IMR-90 (cell line): ENCODE measurements at regions not wholly inside any gene's neighbourhood (a gene's known extent, or its start where the extent isn't known, plus 50 kb on each side); places are given as distances from the start of the nearest gene placed in this dataset.
A peak's percentile ranks its signal among the peaks of the same experiment; 100 is the strongest.

Experiments
- ATAC-seq: fragments of 200-7000 bp; cut with Tn5 transposase; 2 replicates; pipeline ENCODE4 v1.9.1; 2020; ENCODE audit warnings: low read depth, mild to moderate bottlenecking, moderate library complexity
- BruUV-seq: library from RNA; stranded (reverse); fragments of 400-500 nt; replicated peaks from 2 replicates; lab custom pipeline; 2021; lab: Mats Ljungman, UMichigan
- CTCF ChIA-PET: fragments of 300-600 bp; formaldehyde crosslinking; extraction: SDS; loops from one replicate; lab custom pipeline; 2021; ENCODE audit warnings: antibody characterized with exemption; lab: Yijun Ruan, JAX
- POLR2A ChIA-PET: fragments of 300-600 bp; sonication (Branson Sonifier 250); formaldehyde crosslinking; loops from one replicate; lab custom pipeline; 2022; ENCODE audit warnings: antibody characterized with exemption; ENCODE audit not compliant: unreplicated experiment; lab: Charles Lee
- DNase-seq: peaks from one replicate; pipeline ENCODE4 v3.0.0; 2013
- H2AFZ ChIP-seq: replicated peaks from 2 replicates; pipeline ENCODE3; 2013; ENCODE audit warnings: low read length, mild to moderate bottlenecking; ENCODE audit not compliant: poor library complexity
- H2AK5ac ChIP-seq: 2 replicates; pipeline ENCODE4 v1.6.1; 2013; ENCODE audit warnings: low read depth, low read length, inconsistent platforms
- H2AK9ac ChIP-seq: replicated peaks from 2 replicates; pipeline ENCODE3; 2013; ENCODE audit warnings: mild to moderate bottlenecking, low read depth, low read length, moderate library complexity; ENCODE audit not compliant: poor library complexity
- H2BK120ac ChIP-seq: 2 replicates; pipeline ENCODE4 v1.6.1; 2013; ENCODE audit warnings: low read depth, low read length, inconsistent platforms
- H2BK15ac ChIP-seq: 3 replicates; pipeline ENCODE4 v1.6.1; 2013; ENCODE audit warnings: low read depth, low read length, inconsistent platforms
- H2BK20ac ChIP-seq: 2 replicates; pipeline ENCODE4 v1.6.1; 2013; ENCODE audit warnings: low read depth, mild to moderate bottlenecking, inconsistent platforms, low read length, moderate library complexity
- H2BK5ac ChIP-seq: 2 replicates; pipeline ENCODE4 v1.6.1; 2013; ENCODE audit warnings: mild to moderate bottlenecking, low read depth, low read length, inconsistent platforms; ENCODE audit not compliant: poor library complexity, severe bottlenecking
- H3K14ac ChIP-seq: replicated peaks from 2 replicates; pipeline ENCODE4 v1.6.1; 2013; ENCODE audit warnings: low read depth, low read length, inconsistent platforms
- H3K18ac ChIP-seq: 2 replicates; pipeline ENCODE4 v1.6.1; 2013; ENCODE audit warnings: low read depth, low read length, control low read depth
- H3K23ac ChIP-seq: 2 replicates; pipeline ENCODE4 v1.6.1; 2013; ENCODE audit warnings: low read depth, low read length, inconsistent platforms
- H3K27ac ChIP-seq: 2 replicates; pipeline ENCODE4 v1.5.1; 2013; ENCODE audit warnings: mild to moderate bottlenecking, control low read depth, low read length; ENCODE audit not compliant: insufficient read depth
- H3K27me3 ChIP-seq: 2 replicates; pipeline ENCODE4 v1.6.1; 2013; ENCODE audit warnings: low read length; ENCODE audit not compliant: control insufficient read depth, insufficient read depth
- H3K36me3 ChIP-seq: 2 replicates; pipeline ENCODE4 v1.6.1; 2013; ENCODE audit warnings: low read length, mixed read lengths; ENCODE audit not compliant: control insufficient read depth, insufficient read depth
- H3K4ac ChIP-seq: 2 replicates; pipeline ENCODE4 v1.6.1; 2013; ENCODE audit warnings: low read depth, low read length, inconsistent platforms
- H3K4me1 ChIP-seq: 2 replicates; pipeline ENCODE4 v1.6.1; 2013; ENCODE audit warnings: low read length, mixed read lengths; ENCODE audit not compliant: control insufficient read depth, insufficient read depth
- H3K4me2 ChIP-seq: 2 replicates; pipeline ENCODE4 v1.6.1; 2013; ENCODE audit warnings: low read depth, mild to moderate bottlenecking, control low read depth, low read length, moderate library complexity
- H3K4me3 ChIP-seq: 2 replicates; pipeline ENCODE4 v1.5.1; 2013; ENCODE audit warnings: low read depth, mild to moderate bottlenecking, control low read depth, low read length, moderate library complexity; ENCODE audit not compliant: insufficient read depth
- H3K56ac ChIP-seq: 2 replicates; pipeline ENCODE4 v1.6.1; 2013; ENCODE audit warnings: low read length, inconsistent platforms; ENCODE audit not compliant: insufficient read depth; ENCODE audit errors: extremely low read depth
- H3K79me1 ChIP-seq, 2 experiments: 2 replicates each; pipeline ENCODE4 v1.6.1; 2013; ENCODE audit warnings: low read length in 2 of 2, inconsistent platforms in 1 of 2, low read depth in 1 of 2
- H3K9ac ChIP-seq: 2 replicates; pipeline ENCODE4 v1.6.1; 2013; ENCODE audit warnings: low read depth, low read length, control low read depth
- H3K9me1 ChIP-seq: 2 replicates; pipeline ENCODE4 v1.6.1; 2013; ENCODE audit warnings: low read length, inconsistent platforms; ENCODE audit not compliant: insufficient read depth
- H3K9me3 ChIP-seq: 2 replicates; pipeline ENCODE4 v1.6.1; 2013; ENCODE audit warnings: low read length; ENCODE audit not compliant: control insufficient read depth, insufficient read depth
- H4K20me1 ChIP-seq: 2 replicates; pipeline ENCODE4 v1.6.1; 2013; ENCODE audit warnings: low read length, inconsistent platforms; ENCODE audit not compliant: insufficient read depth
- H4K5ac ChIP-seq: 2 replicates; pipeline ENCODE4 v1.6.1; 2013; ENCODE audit warnings: mild to moderate bottlenecking, low read depth, low read length, control low read depth
- H4K8ac ChIP-seq, 2 experiments: 2 replicates each; pipeline ENCODE4 v1.6.1; 2013; ENCODE audit warnings: low read depth in 2 of 2, low read length in 2 of 2, control low read depth in 1 of 2, inconsistent platforms in 1 of 2
- H4K91ac ChIP-seq: 2 replicates; pipeline ENCODE4 v1.6.1; 2013; ENCODE audit warnings: low read depth, low read length, inconsistent platforms; ENCODE audit not compliant: insufficient read depth
- ELK1 ChIP-seq: fragments of 150-350 bp; IDR thresholded peaks from 2 replicates; pipeline ENCODE4 v1.6.1; 2016; ENCODE audit warnings: low read depth, mild to moderate bottlenecking, low read length, moderate library complexity, borderline replicate concordance
- MAFK ChIP-seq: IDR thresholded peaks from 2 replicates; pipeline ENCODE4 v1.6.1; 2012; ENCODE audit warnings: low read depth, low read length, improper control_type of control experiment
- NFE2L2 ChIP-seq: fragments of 150-350 bp; IDR thresholded peaks from 2 replicates; pipeline ENCODE4 v1.6.1; 2016; ENCODE audit warnings: low read depth, mild to moderate bottlenecking, low read length
- WGBS, 2 experiments: methylation state at CpG; one replicate each; pipeline versions ENCODE4 v1.1.5 to v1.1.7; 2013; ENCODE audit warnings: missing lambda C conversion rate in 2 of 2; ENCODE audit not compliant: insufficient read length in 1 of 2; ENCODE audit errors: extremely low coverage in 2 of 2; 5-methylcytosine and 5-hydroxymethylcytosine counted together
- dilution Hi-C: fragments of 300-500 bp; cut with HindIII; formaldehyde crosslinking; loops from one replicate; pipeline ENCODE4 v1.14.3; 2018; ENCODE audit warnings: low sequenced_read_pairs; ENCODE audit not compliant: unreplicated experiment
- in situ Hi-C: fragments of 300-500 bp; cut with MboI; formaldehyde crosslinking; loops from 3 replicates; pipeline ENCODE4 v1.14.3; 2019; ENCODE audit warnings: low sequenced_read_pairs, inconsistent platforms, mixed read lengths
- intact Hi-C: fragments of 100-400 bp; cut with micrococcal nuclease; formaldehyde crosslinking; loops from 2 replicates; pipeline ENCODE4 v1.10.0; 2022

GRCh38 chr1:55987491-55988249 is 591.7 kb downstream of the PLPP3 start:
- no peak overlapping the region for H3K23ac ChIP-seq
- in situ Hi-C loops (no loop called here), intact Hi-C loops (no loop called here), dilution Hi-C loops (no loop called here)
- H3K14ac ChIP-seq: no peak overlapping the region
- DNase-seq (no peak), ATAC-seq (no peak)
- no peak overlapping the region for H4K91ac ChIP-seq
- H4K20me1 ChIP-seq: no peaks in the 10 kb centered on the region
- peak overlapping the region; percentile 47 for H2AFZ ChIP-seq
- H4K8ac ChIP-seq: no peak overlapping the region
- H3K18ac ChIP-seq: peak overlapping the region; percentile 77; the same call in 1 of the 2 replicates
- H3K9ac ChIP-seq: no peak overlapping the region
- 0 out of 2 replicates have a peak, but pooled peaks have one; percentile 33 for TF ChIP-seq NFE2L2
- no peak for TF ChIP-seq ELK1
- TF ChIP-seq MAFK: no peak
- no CpG with 5 or more reads among the region's 4 CpGs for WGBS, 2 experiments
- POLR2A ChIA-PET: no interaction called here
- H2AK9ac ChIP-seq: no peak overlapping the region
- H3K4me3 ChIP-seq: no peak overlapping the region
- no peak overlapping the region for H2BK5ac ChIP-seq
- H3K56ac ChIP-seq: no peak overlapping the region
- CTCF ChIA-PET: no interaction called here
- H3K9me3 ChIP-seq: no peaks in the 10 kb centered on the region; the same call in 1 of the 2 replicates
- H3K9me1 ChIP-seq: no peaks in the 10 kb centered on the region
- peaks cover 3% of the 10 kb centered on the region for H3K27me3 ChIP-seq
- H4K5ac ChIP-seq: no peak overlapping the region; the same call in 1 of the 2 replicates
- no peak overlapping the region for H3K4me2 ChIP-seq
- H2AK5ac ChIP-seq: no peak overlapping the region
- no peaks in the 10 kb centered on the region for H3K79me1 ChIP-seq
- H2BK15ac ChIP-seq: no peak overlapping the region
- H3K4ac ChIP-seq: 0 out of 2 replicates have a peak overlapping the region, but pooled peaks have one; percentile 6
- no peak overlapping the region for H2BK20ac ChIP-seq
- no peak overlapping the region for H2BK120ac ChIP-seq
- H3K36me3 ChIP-seq: no peaks in the 10 kb centered on the region
- no peaks in the 10 kb centered on the region for H3K4me1 ChIP-seq
- H3K27ac ChIP-seq: no peak overlapping the region
- BruUV-seq: no TSS peak
